HL-60 (cell line): ENCODE measurements at regions not wholly inside any gene's neighbourhood (a gene's known extent, or its start where the extent isn't known, plus 50 kb on each side); places are given as distances from the start of the nearest gene placed in this dataset.

ENCODE experiments used
- POLR2AphosphoS5 ChIP-seq: IDR thresholded peaks from 2 replicates; pipeline ENCODE4 v1.6.1; 2012; ENCODE audit warnings: low read depth
- SPI1 ChIP-seq: IDR thresholded peaks from 2 replicates; pipeline ENCODE4 v1.6.1; 2012; ENCODE audit warnings: low read depth, mild to moderate bottlenecking, borderline replicate concordance
- TF ChIP-seq, protein P1 (sequence below): IDR thresholded peaks from one replicate; pipeline ENCODE4 v1.5.1; 2011; ENCODE audit warnings: low read length, control low read depth, inconsistent platforms; ENCODE audit not compliant: insufficient read depth
- TF ChIP-seq, protein P2 (sequence below): IDR thresholded peaks from 2 replicates; pipeline ENCODE4 v1.6.1; 2012; ENCODE audit warnings: low read depth; ENCODE audit not compliant: insufficient replicate concordance

DNA sequence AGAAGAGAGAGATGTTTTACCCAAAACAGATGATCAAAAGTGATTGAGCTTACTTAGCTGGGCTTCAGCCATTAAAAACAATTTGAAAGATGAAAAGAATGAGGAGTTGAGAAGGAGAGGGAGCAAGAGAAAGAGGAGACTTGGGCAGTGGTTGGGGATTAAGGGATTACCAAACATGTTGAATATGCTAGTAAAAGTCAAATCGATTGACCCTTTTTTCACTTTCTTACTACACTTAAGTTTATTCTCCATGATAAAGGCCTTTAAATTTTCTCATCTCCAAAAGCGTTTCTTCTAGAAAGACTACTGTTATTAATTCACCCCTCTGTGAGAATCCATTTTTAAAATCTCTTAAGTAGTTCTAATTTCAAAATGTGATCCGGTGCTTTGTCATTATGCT, 1254.0 kb upstream of the PHF14 start:
- TF ChIP-seq, protein P1, sequence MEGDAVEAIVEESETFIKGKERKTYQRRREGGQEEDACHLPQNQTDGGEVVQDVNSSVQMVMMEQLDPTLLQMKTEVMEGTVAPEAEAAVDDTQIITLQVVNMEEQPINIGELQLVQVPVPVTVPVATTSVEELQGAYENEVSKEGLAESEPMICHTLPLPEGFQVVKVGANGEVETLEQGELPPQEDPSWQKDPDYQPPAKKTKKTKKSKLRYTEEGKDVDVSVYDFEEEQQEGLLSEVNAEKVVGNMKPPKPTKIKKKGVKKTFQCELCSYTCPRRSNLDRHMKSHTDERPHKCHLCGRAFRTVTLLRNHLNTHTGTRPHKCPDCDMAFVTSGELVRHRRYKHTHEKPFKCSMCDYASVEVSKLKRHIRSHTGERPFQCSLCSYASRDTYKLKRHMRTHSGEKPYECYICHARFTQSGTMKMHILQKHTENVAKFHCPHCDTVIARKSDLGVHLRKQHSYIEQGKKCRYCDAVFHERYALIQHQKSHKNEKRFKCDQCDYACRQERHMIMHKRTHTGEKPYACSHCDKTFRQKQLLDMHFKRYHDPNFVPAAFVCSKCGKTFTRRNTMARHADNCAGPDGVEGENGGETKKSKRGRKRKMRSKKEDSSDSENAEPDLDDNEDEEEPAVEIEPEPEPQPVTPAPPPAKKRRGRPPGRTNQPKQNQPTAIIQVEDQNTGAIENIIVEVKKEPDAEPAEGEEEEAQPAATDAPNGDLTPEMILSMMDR: no peak
- TF ChIP-seq POLR2AphosphoS5: no peak
- no peak for TF ChIP-seq SPI1
- TF ChIP-seq, protein P2, sequence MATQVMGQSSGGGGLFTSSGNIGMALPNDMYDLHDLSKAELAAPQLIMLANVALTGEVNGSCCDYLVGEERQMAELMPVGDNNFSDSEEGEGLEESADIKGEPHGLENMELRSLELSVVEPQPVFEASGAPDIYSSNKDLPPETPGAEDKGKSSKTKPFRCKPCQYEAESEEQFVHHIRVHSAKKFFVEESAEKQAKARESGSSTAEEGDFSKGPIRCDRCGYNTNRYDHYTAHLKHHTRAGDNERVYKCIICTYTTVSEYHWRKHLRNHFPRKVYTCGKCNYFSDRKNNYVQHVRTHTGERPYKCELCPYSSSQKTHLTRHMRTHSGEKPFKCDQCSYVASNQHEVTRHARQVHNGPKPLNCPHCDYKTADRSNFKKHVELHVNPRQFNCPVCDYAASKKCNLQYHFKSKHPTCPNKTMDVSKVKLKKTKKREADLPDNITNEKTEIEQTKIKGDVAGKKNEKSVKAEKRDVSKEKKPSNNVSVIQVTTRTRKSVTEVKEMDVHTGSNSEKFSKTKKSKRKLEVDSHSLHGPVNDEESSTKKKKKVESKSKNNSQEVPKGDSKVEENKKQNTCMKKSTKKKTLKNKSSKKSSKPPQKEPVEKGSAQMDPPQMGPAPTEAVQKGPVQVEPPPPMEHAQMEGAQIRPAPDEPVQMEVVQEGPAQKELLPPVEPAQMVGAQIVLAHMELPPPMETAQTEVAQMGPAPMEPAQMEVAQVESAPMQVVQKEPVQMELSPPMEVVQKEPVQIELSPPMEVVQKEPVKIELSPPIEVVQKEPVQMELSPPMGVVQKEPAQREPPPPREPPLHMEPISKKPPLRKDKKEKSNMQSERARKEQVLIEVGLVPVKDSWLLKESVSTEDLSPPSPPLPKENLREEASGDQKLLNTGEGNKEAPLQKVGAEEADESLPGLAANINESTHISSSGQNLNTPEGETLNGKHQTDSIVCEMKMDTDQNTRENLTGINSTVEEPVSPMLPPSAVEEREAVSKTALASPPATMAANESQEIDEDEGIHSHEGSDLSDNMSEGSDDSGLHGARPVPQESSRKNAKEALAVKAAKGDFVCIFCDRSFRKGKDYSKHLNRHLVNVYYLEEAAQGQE: no peak
